Dermis blood vessel endothelial cell (primary cell): ENCODE measurements at regions not wholly inside any gene's neighbourhood (a gene's known extent, or its start where the extent isn't known, plus 50 kb on each side); places are given as distances from the start of the nearest gene placed in this dataset.

Experiments used
- DNase-seq: peaks from one replicate; pipeline ENCODE4 v3.0.0; 2010

GRCh38 chr13:109881347-109881725 is 95.0 kb upstream of the IRS2 start:
- no peak for DNase-seq

- DNase-seq, result no peak
Observed at GRCh38 chr13:109880371-109881346, 94.3 kb upstream of the IRS2 start.

- DNase-seq, result no peak
Observed at GRCh38 chr13:109879338-109879737, 93.0 kb upstream of the IRS2 start.

GRCh38 chr13:109877809-109878208 is 91.4 kb upstream of the IRS2 start:
- no peak for DNase-seq

GRCh38 chr13:109875746-109876145 is 89.4 kb upstream of the IRS2 start:
- DNase-seq, result no peak

GRCh38 chr13:109874484-109875454 is 88.4 kb upstream of the IRS2 start:
- DNase-seq, result no peak

GRCh38 chr13:109873351-109874123 is 87.2 kb upstream of the IRS2 start:
- DNase-seq, result no peak

GRCh38 chr13:109872864-109873263 is 86.5 kb upstream of the IRS2 start:
- no peak for DNase-seq

GRCh38 chr13:109870696-109871370 is 84.5 kb upstream of the IRS2 start:
- no peak for DNase-seq

- no peak for DNase-seq
Observed at GRCh38 chr13:109870274-109870673, 83.9 kb upstream of the IRS2 start.

- peak; percentile 1 for DNase-seq
Observed at GRCh38 chr13:109869312-109870237, 83.2 kb upstream of the IRS2 start.

- no peak for DNase-seq
Observed at GRCh38 chr13:109868578-109869311, 82.4 kb upstream of the IRS2 start.

- no peak for DNase-seq
Observed at GRCh38 chr13:109867766-109868165, 81.4 kb upstream of the IRS2 start.

GRCh38 chr13:109862627-109863026 is 76.2 kb upstream of the IRS2 start:
- DNase-seq, result no peak

GRCh38 chr13:109859898-109860297 is 73.5 kb upstream of the IRS2 start:
- no peak for DNase-seq

GRCh38 chr13:109859216-109859835 is 72.9 kb upstream of the IRS2 start:
- no peak for DNase-seq

- no peak for DNase-seq
Observed at GRCh38 chr13:109858319-109858718, 71.9 kb upstream of the IRS2 start.

- no peak for DNase-seq
Observed at GRCh38 chr13:109857803-109858202, 71.4 kb upstream of the IRS2 start.

GRCh38 chr13:109857325-109857724 is 70.9 kb upstream of the IRS2 start:
- no peak for DNase-seq

GRCh38 chr13:109856350-109856749 is 70.0 kb upstream of the IRS2 start:
- no peak for DNase-seq
